ENCODE measurements at regions not wholly inside any gene's neighbourhood (a gene's known extent, or its start where the extent isn't known, plus 50 kb on each side); places are given as distances from the start of the nearest gene placed in this dataset.

DNA sequence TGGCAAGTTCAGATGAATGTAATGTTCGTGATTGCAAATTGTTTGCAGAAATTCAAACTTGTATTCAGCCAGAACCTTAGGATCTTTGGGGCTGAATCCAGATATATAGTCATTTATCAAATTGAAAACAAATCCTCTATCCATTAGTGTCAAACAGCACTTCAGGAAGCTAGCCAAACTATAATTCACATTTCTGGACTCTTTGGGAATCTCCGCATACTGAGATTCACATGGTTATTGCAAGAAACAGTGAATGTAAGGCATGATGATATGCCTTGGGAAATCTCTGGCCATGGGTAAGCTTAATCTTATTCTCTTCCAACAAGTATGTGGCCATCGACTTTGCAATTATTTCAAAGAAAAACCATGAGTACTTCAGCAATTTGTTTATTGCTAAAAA lies 98.5 kb downstream of the KLHL28 start:
- no peak for TF ChIP-seq PPARA (CRISPR knock-in tag; IDR thresholded peaks at IDR 0.05; ENCODE audit: borderline replicate concordance)
- TF ChIP-seq, protein P1, sequence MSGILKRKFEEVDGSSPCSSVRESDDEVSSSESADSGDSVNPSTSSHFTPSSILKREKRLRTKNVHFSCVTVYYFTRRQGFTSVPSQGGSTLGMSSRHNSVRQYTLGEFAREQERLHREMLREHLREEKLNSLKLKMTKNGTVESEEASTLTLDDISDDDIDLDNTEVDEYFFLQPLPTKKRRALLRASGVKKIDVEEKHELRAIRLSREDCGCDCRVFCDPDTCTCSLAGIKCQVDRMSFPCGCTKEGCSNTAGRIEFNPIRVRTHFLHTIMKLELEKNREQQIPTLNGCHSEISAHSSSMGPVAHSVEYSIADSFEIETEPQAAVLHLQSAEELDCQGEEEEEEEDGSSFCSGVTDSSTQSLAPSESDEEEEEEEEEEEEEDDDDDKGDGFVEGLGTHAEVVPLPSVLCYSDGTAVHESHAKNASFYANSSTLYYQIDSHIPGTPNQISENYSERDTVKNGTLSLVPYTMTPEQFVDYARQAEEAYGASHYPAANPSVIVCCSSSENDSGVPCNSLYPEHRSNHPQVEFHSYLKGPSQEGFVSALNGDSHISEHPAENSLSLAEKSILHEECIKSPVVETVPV (CRISPR knock-in tag; IDR thresholded peaks at IDR 0.05), result no peak
- TF ChIP-seq, protein P2, sequence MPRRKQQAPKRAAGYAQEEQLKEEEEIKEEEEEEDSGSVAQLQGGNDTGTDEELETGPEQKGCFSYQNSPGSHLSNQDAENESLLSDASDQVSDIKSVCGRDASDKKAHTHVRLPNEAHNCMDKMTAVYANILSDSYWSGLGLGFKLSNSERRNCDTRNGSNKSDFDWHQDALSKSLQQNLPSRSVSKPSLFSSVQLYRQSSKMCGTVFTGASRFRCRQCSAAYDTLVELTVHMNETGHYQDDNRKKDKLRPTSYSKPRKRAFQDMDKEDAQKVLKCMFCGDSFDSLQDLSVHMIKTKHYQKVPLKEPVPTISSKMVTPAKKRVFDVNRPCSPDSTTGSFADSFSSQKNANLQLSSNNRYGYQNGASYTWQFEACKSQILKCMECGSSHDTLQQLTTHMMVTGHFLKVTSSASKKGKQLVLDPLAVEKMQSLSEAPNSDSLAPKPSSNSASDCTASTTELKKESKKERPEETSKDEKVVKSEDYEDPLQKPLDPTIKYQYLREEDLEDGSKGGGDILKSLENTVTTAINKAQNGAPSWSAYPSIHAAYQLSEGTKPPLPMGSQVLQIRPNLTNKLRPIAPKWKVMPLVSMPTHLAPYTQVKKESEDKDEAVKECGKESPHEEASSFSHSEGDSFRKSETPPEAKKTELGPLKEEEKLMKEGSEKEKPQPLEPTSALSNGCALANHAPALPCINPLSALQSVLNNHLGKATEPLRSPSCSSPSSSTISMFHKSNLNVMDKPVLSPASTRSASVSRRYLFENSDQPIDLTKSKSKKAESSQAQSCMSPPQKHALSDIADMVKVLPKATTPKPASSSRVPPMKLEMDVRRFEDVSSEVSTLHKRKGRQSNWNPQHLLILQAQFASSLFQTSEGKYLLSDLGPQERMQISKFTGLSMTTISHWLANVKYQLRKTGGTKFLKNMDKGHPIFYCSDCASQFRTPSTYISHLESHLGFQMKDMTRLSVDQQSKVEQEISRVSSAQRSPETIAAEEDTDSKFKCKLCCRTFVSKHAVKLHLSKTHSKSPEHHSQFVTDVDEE (CRISPR knock-in tag; IDR thresholded peaks at IDR 0.05), result no peak
- TF ChIP-seq, protein P3, sequence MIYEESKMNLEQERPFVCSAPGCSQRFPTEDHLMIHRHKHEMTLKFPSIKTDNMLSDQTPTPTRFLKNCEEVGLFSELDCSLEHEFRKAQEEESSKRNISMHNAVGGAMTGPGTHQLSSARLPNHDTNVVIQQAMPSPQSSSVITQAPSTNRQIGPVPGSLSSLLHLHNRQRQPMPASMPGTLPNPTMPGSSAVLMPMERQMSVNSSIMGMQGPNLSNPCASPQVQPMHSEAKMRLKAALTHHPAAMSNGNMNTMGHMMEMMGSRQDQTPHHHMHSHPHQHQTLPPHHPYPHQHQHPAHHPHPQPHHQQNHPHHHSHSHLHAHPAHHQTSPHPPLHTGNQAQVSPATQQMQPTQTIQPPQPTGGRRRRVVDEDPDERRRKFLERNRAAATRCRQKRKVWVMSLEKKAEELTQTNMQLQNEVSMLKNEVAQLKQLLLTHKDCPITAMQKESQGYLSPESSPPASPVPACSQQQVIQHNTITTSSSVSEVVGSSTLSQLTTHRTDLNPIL (CRISPR knock-in tag; IDR thresholded peaks at IDR 0.05; ENCODE audit: low read depth), result no peak
- TF ChIP-seq ZFP3 (CRISPR knock-in tag; IDR thresholded peaks at IDR 0.05), result no peak
- TF ChIP-seq ZNF8 (CRISPR knock-in tag; IDR thresholded peaks at IDR 0.05), result no peak
- TF ChIP-seq, protein P4, sequence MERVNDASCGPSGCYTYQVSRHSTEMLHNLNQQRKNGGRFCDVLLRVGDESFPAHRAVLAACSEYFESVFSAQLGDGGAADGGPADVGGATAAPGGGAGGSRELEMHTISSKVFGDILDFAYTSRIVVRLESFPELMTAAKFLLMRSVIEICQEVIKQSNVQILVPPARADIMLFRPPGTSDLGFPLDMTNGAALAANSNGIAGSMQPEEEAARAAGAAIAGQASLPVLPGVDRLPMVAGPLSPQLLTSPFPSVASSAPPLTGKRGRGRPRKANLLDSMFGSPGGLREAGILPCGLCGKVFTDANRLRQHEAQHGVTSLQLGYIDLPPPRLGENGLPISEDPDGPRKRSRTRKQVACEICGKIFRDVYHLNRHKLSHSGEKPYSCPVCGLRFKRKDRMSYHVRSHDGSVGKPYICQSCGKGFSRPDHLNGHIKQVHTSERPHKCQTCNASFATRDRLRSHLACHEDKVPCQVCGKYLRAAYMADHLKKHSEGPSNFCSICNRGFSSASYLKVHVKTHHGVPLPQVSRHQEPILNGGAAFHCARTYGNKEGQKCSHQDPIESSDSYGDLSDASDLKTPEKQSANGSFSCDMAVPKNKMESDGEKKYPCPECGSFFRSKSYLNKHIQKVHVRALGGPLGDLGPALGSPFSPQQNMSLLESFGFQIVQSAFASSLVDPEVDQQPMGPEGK (CRISPR knock-in tag; IDR thresholded peaks at IDR 0.05; ENCODE audit: borderline replicate concordance), result no peak
- TF ChIP-seq ZFP30 (CRISPR knock-in tag; IDR thresholded peaks at IDR 0.05), result no peak
- TF ChIP-seq TOX (CRISPR knock-in tag; IDR thresholded peaks at IDR 0.05; ENCODE audit: borderline replicate concordance), result no peak
- TF ChIP-seq ZC3H10 (CRISPR knock-in tag; IDR thresholded peaks at IDR 0.05), result no peak

All from SK-N-SH treated with all-trans-retinoic acid at 6 μM for 48 hours (cell line).